ENCODE measurements at regions not wholly inside any gene's neighbourhood (a gene's known extent, or its start where the extent isn't known, plus 50 kb on each side); places are given as distances from the start of the nearest gene placed in this dataset.

GRCh38 chr1:82225421-82226185 is 424.9 kb downstream of the ADGRL2 start:
- no peak for DNase-seq

GRCh38 chr1:82223091-82223490 is 422.4 kb downstream of the ADGRL2 start:
- no peak for DNase-seq

GRCh38 chr1:82221721-82222120 is 421.0 kb downstream of the ADGRL2 start:
- no peak for DNase-seq

- no peak for DNase-seq
Measured at GRCh38 chr1:82220754-82221153, 420.0 kb downstream of the ADGRL2 start.

- no peak for DNase-seq
Measured at GRCh38 chr1:82219841-82220240, 419.1 kb downstream of the ADGRL2 start.

GRCh38 chr1:82218846-82219245 is 418.1 kb downstream of the ADGRL2 start:
- DNase-seq = no peak

- DNase-seq = no peak
Measured at GRCh38 chr1:82215853-82216175, 415.1 kb downstream of the ADGRL2 start.

- DNase-seq = no peak
Measured at GRCh38 chr1:82215056-82215852, 414.5 kb downstream of the ADGRL2 start.

- DNase-seq = no peak
Measured at GRCh38 chr1:82214606-82215005, 413.9 kb downstream of the ADGRL2 start.

GRCh38 chr1:82197606-82198005 is 396.9 kb downstream of the ADGRL2 start:
- no peak for DNase-seq

GRCh38 chr1:82195245-82195644 is 394.5 kb downstream of the ADGRL2 start:
- no peak for DNase-seq

- no peak for DNase-seq
Measured at GRCh38 chr1:82185084-82185483, 384.4 kb downstream of the ADGRL2 start.

GRCh38 chr1:82181846-82182245 is 381.1 kb downstream of the ADGRL2 start:
- no peak for DNase-seq

GRCh38 chr1:82179131-82179530 is 378.4 kb downstream of the ADGRL2 start:
- no peak for DNase-seq

GRCh38 chr1:82177192-82177591 is 376.5 kb downstream of the ADGRL2 start:
- no peak for DNase-seq

- DNase-seq = no peak
Measured at GRCh38 chr1:82171955-82172354, 371.2 kb downstream of the ADGRL2 start.

GRCh38 chr1:82168482-82168881 is 367.7 kb downstream of the ADGRL2 start:
- no peak for DNase-seq

GRCh38 chr1:82165304-82165703 is 364.6 kb downstream of the ADGRL2 start:
- DNase-seq = no peak

- DNase-seq = no peak
Measured at GRCh38 chr1:82162486-82163420, 362.0 kb downstream of the ADGRL2 start.

- DNase-seq = no peak
Measured at GRCh38 chr1:82161700-82162141, 361.0 kb downstream of the ADGRL2 start.

- no peak for DNase-seq
Measured at GRCh38 chr1:82160903-82161302, 360.2 kb downstream of the ADGRL2 start.

- no peak for DNase-seq
Measured at GRCh38 chr1:82160036-82160435, 359.3 kb downstream of the ADGRL2 start.

- no peak for DNase-seq
Measured at GRCh38 chr1:82158981-82159380, 358.2 kb downstream of the ADGRL2 start.
